CD4-positive, alpha-beta T cell treated with Interleukin-1 beta for 1 hour (primary cell): ENCODE measurements at regions not wholly inside any gene's neighbourhood (a gene's known extent, or its start where the extent isn't known, plus 50 kb on each side); places are given as distances from the start of the nearest gene placed in this dataset.

Experiments
- DNase-seq, 2 donors: peaks; one replicate each; pipeline ENCODE4 v3.0.0-alpha.2; 2020 to 2022

GRCh38 chr16:85300406-85300968 lies 188.2 kb upstream of the CIBAR2 start:
- no peak for DNase-seq

GRCh38 chr16:85301231-85301630 lies 189.0 kb upstream of the CIBAR2 start:
- no peak for DNase-seq

GRCh38 chr16:85302018-85302847 lies 190.0 kb upstream of the CIBAR2 start:
- no peak for DNase-seq

- no peak for DNase-seq
These were observed 190.6 kb upstream of the CIBAR2 start for GRCh38 chr16:85302848-85303353.

- DNase-seq: peak; percentile 71 to 77
These were observed 191.1 kb upstream of the CIBAR2 start for GRCh38 chr16:85303354-85303883.

- no peak for DNase-seq
These were observed 192.1 kb upstream of the CIBAR2 start for GRCh38 chr16:85304337-85304736.

GRCh38 chr16:85306071-85306792 lies 194.0 kb upstream of the CIBAR2 start:
- peak; percentile 65 to 85 for DNase-seq

GRCh38 chr16:85306793-85307551 lies 194.7 kb upstream of the CIBAR2 start:
- DNase-seq: no peak

- no peak for DNase-seq
These were observed 195.5 kb upstream of the CIBAR2 start for GRCh38 chr16:85307552-85308364.

GRCh38 chr16:85308611-85309540 lies 196.6 kb upstream of the CIBAR2 start:
- DNase-seq: no peak

- DNase-seq: peak in 1 of 2 donors; percentile 57
These were observed 197.7 kb upstream of the CIBAR2 start for GRCh38 chr16:85309656-85310587.

- DNase-seq: peak in 1 of 2 donors; percentile 19
These were observed 198.8 kb upstream of the CIBAR2 start for GRCh38 chr16:85310868-85311585.

GRCh38 chr16:85311741-85312140 lies 199.5 kb upstream of the CIBAR2 start:
- DNase-seq: no peak

- DNase-seq: no peak
These were observed 199.9 kb upstream of the CIBAR2 start for GRCh38 chr16:85312174-85312573.

- no peak for DNase-seq
These were observed 200.6 kb upstream of the CIBAR2 start for GRCh38 chr16:85312642-85313525.

- no peak for DNase-seq
These were observed 201.4 kb upstream of the CIBAR2 start for GRCh38 chr16:85313526-85314301.

- DNase-seq: no peak
These were observed 202.3 kb upstream of the CIBAR2 start for GRCh38 chr16:85314512-85314971.
